Embryonic facial prominence (tissue), 1 donor: ENCODE measurements at regions not wholly inside any gene's neighbourhood (a gene's known extent, or its start where the extent isn't known, plus 50 kb on each side); places are given as distances from the start of the nearest gene placed in this dataset.

Experiments used
- DNase-seq: peaks from one replicate; pipeline ENCODE4 v3.0.0-alpha.2; 2016; ENCODE audit errors: extremely low spot score

GRCh38 chr1:199322278-199322677, 683.4 kb downstream of the PTPRC start:
- no peak for DNase-seq

DNA sequence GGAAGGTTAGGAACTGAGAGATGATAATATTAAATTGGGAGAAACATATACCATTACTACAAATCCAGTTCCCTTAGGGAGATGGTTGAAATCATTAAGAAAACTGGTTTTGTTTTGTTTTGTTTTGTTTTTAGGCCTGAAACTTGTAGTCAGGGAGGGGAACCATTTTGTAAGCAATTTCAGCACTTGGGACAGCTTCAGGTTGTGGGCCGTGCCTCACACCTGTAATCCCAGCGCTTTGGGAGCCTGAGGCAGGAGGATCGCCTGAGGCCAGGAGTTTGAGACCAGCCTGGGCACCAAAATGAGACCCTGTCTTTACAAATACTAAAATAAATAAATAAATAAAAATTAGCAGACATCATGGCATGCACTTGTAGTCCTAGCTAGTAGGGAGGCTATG, 694.3 kb upstream of the NR5A2 start:
- DNase-seq = no peak

- DNase-seq = no peak
These were observed 692.0 kb upstream of the NR5A2 start for GRCh38 chr1:199335496-199335895.

DNA sequence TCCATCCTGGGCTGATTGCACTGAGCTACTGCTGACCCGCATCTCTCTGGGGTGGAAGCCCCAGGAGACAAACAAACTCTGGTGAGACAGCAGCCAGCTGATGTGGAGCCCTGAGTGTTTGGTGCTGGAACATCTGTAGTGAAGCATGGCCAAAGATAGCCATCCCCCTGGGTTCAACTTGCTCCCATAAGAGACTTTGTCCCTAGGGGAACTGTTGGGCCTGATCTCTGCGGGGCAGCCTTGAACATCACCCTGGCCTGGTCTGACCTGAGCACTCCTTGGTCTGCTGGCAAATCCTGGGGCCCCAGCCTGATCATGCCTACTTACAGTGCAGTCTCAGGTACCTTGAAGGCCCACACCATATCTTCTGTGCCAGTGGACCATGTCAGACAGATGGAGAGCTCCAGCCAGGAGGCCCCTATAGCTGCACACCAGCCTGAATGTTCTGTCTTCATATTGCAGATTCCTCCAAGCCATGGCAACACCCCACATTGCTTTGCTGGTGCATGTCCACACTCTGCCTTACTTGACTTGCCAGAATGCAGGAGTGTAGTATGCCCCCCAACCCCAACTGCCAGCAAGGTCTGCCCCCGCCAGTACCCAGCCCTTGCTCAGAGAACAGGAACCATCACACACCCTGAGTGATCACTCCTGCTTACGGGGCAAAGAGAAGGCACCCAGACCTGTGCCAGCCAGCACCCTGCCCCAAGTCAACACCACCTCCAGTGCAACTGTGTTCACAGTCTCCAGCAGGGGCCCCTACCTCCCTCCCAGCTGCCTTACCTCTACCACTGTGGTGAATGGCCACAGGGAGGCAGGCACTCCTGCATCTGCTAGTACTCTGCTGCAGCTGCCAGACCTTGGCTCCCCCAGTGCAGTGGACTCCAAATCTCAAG, 690.5 kb upstream of the NR5A2 start:
- no peak for DNase-seq

DNA sequence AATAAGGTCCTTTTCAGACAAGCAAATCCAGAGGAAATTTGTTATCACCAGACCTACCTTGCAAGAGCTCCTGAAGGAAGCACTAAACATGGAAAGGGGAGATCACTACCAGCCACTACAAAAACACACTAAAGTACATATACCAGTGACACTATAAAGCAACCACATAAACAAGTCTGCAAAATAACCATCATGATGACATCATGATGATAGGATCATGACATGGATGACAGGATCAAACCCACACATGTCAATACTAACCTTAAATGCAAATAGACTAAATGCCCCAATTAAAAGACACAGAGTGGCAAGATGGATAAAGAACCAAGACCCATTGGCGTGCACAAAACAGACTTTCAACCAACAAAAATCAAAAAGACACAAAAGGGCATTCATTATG, 688.8 kb upstream of the NR5A2 start:
- no peak for DNase-seq

DNA sequence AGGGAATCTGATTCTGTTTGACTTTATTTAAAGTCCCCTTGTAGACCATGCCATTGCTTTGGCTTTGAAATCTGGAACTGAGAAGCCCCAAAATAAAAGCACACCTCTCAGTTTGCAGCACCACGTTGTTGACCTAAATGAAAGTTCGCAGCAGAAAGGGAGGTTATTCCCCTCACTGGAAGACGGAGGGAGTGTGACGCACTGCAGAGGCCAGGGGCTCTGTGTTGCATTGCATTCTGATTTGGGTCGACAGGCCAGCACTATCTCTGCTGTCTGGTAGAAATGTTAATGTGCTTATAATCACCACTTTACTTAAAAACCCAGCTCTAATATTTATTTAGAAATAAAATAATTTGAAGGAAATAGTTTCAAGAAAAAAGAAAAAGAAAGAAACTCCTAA, 675.2 kb upstream of the NR5A2 start:
- no peak for DNase-seq

- DNase-seq = no peak
These were observed 673.6 kb upstream of the NR5A2 start for GRCh38 chr1:199353906-199354305.

DNA sequence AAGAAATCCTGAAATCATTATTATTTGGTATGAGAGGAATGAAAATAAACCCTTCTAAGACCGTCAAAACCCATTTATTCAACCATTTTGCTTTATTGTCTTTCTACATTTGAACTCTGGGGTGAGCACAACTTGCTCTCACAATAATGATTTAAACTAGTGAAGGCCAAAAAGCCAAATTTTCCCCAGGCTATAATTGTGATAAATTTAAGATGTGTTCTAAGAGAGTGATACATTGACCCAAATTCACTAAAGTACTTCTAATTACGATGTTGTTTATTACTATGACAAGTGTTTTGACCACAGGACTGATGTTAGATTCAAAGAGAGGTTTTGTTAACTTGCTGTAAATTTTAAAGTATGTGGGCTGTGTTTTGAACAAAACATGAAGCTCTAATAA, 670.9 kb upstream of the NR5A2 start:
- DNase-seq = no peak

GRCh38 chr1:199357599-199357998, 669.9 kb upstream of the NR5A2 start:
- no peak for DNase-seq

- DNase-seq = no peak
These were observed 664.5 kb upstream of the NR5A2 start for GRCh38 chr1:199362996-199363395.

DNA sequence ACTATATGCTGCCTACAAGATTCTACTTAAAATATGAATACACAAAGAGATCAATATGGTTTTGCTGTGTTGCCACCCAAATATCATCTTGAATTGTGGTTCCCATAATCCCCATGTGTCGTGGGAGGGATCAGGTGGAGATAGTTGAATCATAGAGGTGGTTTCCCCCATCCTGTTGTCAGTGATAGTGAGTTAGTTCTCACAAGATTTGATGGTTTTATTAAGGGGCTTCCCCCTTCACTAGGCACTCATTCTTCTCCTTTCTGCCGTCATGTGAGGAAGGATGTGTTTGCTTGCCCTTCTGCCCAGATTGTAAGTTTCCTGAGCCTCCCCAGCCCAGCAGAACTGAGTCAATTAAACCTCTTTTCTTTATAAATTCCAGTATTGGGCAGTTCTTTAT, 654.4 kb upstream of the NR5A2 start:
- no peak for DNase-seq

- DNase-seq = no peak
These were observed 650.3 kb upstream of the NR5A2 start for GRCh38 chr1:199377211-199377610.

- no peak for DNase-seq
These were observed 643.7 kb upstream of the NR5A2 start for GRCh38 chr1:199383793-199384192.

DNA sequence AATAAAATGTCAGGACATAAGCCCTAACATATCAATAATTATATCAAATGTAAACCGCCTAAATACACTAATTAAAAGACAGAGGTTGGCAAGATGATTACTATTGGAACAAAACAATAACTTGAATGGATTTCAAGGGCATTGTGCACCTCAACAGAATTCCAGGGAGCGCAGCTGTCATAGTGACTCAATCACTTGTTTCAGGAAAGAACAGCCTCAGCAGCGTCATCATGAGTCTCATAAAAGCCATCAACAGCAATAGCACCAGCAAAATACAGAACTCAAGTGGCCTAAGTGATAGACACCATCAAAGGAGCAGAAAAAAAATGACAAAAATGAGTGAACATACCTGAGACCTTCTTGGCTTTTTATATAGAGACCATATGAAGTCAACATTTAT, 632.7 kb upstream of the NR5A2 start:
- no peak for DNase-seq

- no peak for DNase-seq
These were observed 631.1 kb upstream of the NR5A2 start for GRCh38 chr1:199396456-199396855.

GRCh38 chr1:199399996-199400724, 627.4 kb upstream of the NR5A2 start:
- DNase-seq = no peak

GRCh38 chr1:199403531-199404116, 623.9 kb upstream of the NR5A2 start:
- no peak for DNase-seq

DNA sequence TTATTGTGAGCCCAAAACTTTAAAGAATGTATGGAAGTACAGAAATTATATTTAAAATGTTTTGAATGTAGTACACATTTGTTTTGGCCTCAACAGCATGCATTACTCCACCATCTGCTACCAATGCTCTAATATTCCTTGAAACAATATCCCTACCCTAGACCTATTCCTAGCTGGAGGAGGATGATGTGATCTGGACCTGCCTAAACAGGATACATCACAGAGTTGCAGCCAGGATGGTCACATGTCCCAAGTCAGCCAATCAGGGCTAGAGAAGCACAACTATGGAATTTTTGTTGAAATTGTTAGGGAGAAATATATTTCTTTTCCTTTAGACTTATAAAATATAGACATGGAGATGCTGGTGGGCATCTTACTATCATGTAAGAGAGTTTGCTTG, 623.3 kb upstream of the NR5A2 start:
- no peak for DNase-seq

DNA sequence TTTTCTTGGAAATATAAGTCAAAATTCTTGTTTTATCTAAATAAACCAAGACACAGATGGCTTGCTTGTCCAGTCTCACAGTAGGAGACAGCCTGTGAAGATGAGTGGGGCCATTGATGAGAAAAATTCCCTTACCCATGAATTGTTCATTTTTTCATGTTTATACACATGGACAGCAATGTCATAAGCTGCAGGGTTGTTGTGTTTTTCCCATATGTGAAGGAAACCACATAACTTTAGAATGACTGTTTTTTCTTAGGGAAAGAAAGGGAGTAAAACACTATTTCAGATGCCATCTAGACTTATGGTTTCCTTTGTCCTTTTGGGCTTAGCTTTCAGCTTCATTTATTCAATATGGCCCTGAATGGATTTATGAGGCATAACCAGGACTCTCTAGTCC, 622.5 kb upstream of the NR5A2 start:
- DNase-seq = no peak

- no peak for DNase-seq
These were observed 621.8 kb upstream of the NR5A2 start for GRCh38 chr1:199405634-199406196.

- no peak for DNase-seq
These were observed 617.0 kb upstream of the NR5A2 start for GRCh38 chr1:199410462-199410861.

- DNase-seq = no peak
These were observed 616.0 kb upstream of the NR5A2 start for GRCh38 chr1:199411506-199411905.

GRCh38 chr1:199422206-199422605, 605.3 kb upstream of the NR5A2 start:
- DNase-seq = no peak
